ENCODE measurements at regions not wholly inside any gene's neighbourhood (a gene's known extent, or its start where the extent isn't known, plus 50 kb on each side); places are given as distances from the start of the nearest gene placed in this dataset.

- no peak for TF ChIP-seq POLR2A (IDR thresholded peaks at IDR 0.05; ENCODE audit: low read depth, low read length)
- no peak for TF ChIP-seq POLR2AphosphoS5 (IDR thresholded peaks at IDR 0.05; ENCODE audit: low read depth, low read length)
- no peak for TF ChIP-seq TAF1 (IDR thresholded peaks at IDR 0.05; ENCODE audit: borderline replicate concordance, low read depth, low read length)
These were observed 616.1 kb upstream of the RGMB start for GRCh38 chr5:98157368-98157767.

Measured in GM12892 (cell line).